ENCODE measurements at regions not wholly inside any gene's neighbourhood (a gene's known extent, or its start where the extent isn't known, plus 50 kb on each side); places are given as distances from the start of the nearest gene placed in this dataset.

DNA sequence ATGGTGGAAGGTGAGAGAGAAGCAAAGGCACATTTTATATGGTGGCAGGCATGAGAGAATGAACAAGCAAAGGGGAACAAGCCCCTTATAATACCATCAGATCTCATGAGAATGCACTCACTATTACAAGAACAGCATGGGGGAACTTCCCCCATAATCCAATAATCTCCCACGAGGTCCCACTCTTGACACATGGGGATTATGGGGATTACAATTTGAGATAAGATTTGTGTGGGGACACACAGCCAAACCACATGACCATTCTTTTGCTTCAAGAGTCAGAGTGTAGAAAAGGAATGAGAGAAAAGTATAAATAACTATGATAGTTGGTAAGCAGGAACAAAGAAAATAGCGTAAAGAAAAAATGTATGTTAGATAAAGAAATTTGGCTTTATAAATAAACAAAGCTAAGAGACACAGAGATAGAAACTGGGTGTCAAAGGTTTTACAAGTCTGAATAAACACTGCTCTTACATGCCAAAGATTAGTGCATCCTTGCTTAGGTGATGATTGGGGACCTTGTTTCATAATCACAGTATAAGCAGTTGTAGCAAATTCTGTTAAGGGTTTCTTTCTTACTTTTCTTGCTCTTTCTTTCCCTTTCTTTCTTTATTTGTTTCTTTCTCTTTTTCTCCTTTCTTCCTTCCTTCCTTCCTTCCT is 91.9 kb upstream of the PAPPA start:
- Histone ChIP-seq H3K9me3 (replicated peaks; ENCODE audit: control insufficient read depth, low read depth, low read length) (no peaks in the 10 kb centered on the region), H3K27me3 (ENCODE audit: control insufficient read depth, insufficient read depth, low read length) (no peaks in the 10 kb centered on the region), H3K36me3 (ENCODE audit: control insufficient read depth, insufficient read depth, low read length) (no peaks in the 10 kb centered on the region), H3K4me1 (ENCODE audit: control insufficient read depth, insufficient read depth, low read length) (no peaks in the 10 kb centered on the region), H3K27ac (ENCODE audit: low read length) (no peak overlapping the region), H3K4me3 (ENCODE audit: low read length) (no peak overlapping the region)
- DNase-seq = no peak
- no CpG with 5 or more reads among the region's 2 CpGs for WGBS (ENCODE audit: insufficient coverage)

DNA sequence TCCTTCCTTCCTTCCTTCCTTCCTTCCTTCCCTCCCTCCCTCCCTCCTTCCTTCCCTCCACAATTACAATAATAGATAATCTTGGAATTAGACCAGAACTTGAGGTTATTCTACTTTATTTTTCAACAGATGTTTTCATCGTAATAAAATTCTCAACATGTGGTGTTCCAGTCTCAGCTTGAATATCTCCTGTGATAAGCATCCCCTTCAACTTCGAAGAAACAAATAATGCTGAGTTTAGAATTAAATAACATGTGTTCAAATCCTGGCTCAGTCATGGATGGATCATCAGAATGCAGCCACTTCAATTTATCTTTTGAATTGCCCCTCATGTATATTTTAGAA is 91.4 kb upstream of the PAPPA start:
- no peak for DNase-seq
- H3K27ac ChIP-seq (ENCODE audit: low read length) = no peak overlapping the region
- H3K27me3 ChIP-seq (ENCODE audit: control insufficient read depth, insufficient read depth, low read length) = no peaks in the 10 kb centered on the region
- H3K36me3 ChIP-seq (ENCODE audit: control insufficient read depth, insufficient read depth, low read length) = no peaks in the 10 kb centered on the region
- no peak overlapping the region for H3K4me3 ChIP-seq (ENCODE audit: low read length)
- H3K4me1 ChIP-seq (ENCODE audit: control insufficient read depth, insufficient read depth, low read length) = no peaks in the 10 kb centered on the region
- no CpG with 5 or more reads among the region's 2 CpGs for WGBS (ENCODE audit: insufficient coverage)
- no peaks in the 10 kb centered on the region for H3K9me3 ChIP-seq (replicated peaks; ENCODE audit: control insufficient read depth, low read depth, low read length)

DNA sequence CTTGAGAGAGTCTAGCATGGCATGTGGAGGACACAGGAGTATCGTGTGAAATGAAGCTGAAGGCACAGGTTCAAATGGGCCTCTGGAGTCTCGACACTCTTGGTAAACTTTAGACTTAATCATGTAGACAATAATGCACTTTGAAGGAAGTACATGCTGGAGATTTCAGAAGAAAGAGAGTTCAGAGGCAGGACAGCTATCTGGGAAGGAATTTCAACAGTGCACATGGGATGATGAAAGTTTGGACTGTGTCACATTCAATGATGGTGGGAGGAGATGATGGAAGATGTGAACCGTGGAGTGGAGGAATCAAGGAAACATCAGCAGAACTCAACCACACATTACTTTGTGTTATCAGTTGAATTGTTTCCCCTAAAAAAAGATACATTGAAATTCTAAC is 88.6 kb upstream of the PAPPA start:
- no peaks in the 10 kb centered on the region for H3K4me1 ChIP-seq (ENCODE audit: control insufficient read depth, insufficient read depth, low read length)
- H3K27me3 ChIP-seq (ENCODE audit: control insufficient read depth, insufficient read depth, low read length) = no peaks in the 10 kb centered on the region
- no peak overlapping the region for H3K4me3 ChIP-seq (ENCODE audit: low read length)
- no peak for DNase-seq
- no peaks in the 10 kb centered on the region for H3K36me3 ChIP-seq (ENCODE audit: control insufficient read depth, insufficient read depth, low read length)
- H3K27ac ChIP-seq (ENCODE audit: low read length) = no peak overlapping the region
- 83% methylated on average over 1 of the region's 3 CpGs for WGBS (ENCODE audit: insufficient coverage)
- H3K9me3 ChIP-seq (replicated peaks; ENCODE audit: control insufficient read depth, low read depth, low read length) = no peaks in the 10 kb centered on the region

DNA sequence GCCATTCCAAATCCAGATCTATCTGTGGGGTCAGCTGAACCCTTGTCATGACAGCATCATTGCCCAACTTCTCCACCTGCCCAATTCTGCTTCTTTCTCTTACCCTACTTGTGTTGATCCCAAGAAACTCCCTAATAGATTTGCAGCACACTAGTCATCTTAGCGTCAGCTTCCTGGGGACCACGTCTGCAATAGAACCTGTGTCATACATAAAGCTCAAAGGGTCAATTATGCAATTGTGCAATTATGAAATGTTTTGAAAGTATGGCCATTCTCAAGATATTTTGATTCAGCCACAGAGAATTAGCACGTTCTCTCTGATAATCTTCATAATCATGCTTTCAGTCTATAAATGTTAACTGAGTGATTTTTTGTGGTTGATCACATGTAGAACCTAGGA is 87.4 kb upstream of the PAPPA start:
- Histone ChIP-seq H3K27me3 (ENCODE audit: control insufficient read depth, insufficient read depth, low read length) (no peaks in the 10 kb centered on the region), H3K9me3 (replicated peaks; ENCODE audit: control insufficient read depth, low read depth, low read length) (no peaks in the 10 kb centered on the region), H3K27ac (ENCODE audit: low read length) (no peak overlapping the region), H3K4me3 (ENCODE audit: low read length) (no peak overlapping the region), H3K4me1 (ENCODE audit: control insufficient read depth, insufficient read depth, low read length) (no peaks in the 10 kb centered on the region), H3K36me3 (ENCODE audit: control insufficient read depth, insufficient read depth, low read length) (no peaks in the 10 kb centered on the region)
- no peak for DNase-seq
- WGBS (ENCODE audit: insufficient coverage) = no CpG with 5 or more reads among the region's 3 CpGs

DNA sequence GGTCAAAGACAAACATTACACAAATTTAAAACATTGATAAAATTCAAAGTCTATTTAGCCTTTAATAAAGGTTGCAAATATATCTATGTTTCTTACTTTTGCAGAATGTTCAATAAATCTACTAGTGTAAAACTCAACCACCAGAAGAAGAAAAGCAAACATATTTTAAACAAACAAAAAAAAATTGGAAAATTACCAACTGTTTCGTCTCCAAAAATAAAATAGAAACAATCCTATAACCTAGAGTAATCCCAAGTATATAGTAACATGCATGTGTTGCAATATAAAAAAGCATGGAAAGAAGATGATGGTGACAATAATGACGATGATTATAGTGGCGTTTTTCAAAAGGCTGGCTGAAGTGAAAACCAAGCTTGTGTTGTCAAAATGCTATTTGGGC is 86.0 kb upstream of the PAPPA start:
- DNase-seq = peak; percentile 34
- no peaks in the 10 kb centered on the region for H3K36me3 ChIP-seq (ENCODE audit: control insufficient read depth, insufficient read depth, low read length)
- H3K27ac ChIP-seq (ENCODE audit: low read length) = no peak overlapping the region
- H3K9me3 ChIP-seq (replicated peaks; ENCODE audit: control insufficient read depth, low read depth, low read length) = no peaks in the 10 kb centered on the region
- no peaks in the 10 kb centered on the region for H3K27me3 ChIP-seq (ENCODE audit: control insufficient read depth, insufficient read depth, low read length)
- no peak overlapping the region for H3K4me3 ChIP-seq (ENCODE audit: low read length)
- H3K4me1 ChIP-seq (ENCODE audit: control insufficient read depth, insufficient read depth, low read length) = no peaks in the 10 kb centered on the region
- WGBS (ENCODE audit: insufficient coverage) = no CpG with 5 or more reads among the region's 3 CpGs

DNA sequence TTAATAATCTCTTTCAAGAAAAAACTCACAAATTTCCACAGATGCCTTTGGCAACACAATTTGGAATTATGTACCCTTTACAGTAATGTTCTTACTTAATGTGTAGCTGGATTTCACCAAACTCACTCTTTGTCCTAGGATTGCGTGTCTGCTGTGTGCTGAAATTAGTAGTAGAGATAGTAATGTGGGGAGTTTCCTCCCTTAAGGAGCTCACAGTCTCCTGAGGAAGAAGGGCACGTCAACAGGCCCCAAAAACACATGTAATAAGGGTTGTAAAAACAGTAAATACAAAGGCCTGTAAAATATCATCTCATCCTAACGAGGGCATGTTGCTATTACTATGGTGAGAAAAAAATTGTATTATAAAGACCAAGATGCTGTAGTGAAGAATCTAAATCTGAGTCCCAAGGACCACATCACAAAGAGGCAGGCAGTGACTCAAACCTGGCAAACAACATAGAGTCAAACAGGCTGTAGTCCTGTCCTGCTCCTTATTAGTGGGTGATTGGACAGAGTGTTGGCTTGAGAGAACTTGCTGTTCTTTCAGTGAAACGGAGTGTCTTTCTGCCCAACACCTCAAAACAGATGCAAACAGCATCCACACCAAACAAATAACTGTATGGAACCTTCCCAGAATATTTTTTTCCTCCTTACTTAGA is 83.2 kb upstream of the PAPPA start:
- WGBS (ENCODE audit: insufficient coverage) = no CpG with 5 or more reads among the region's 4 CpGs
- Histone ChIP-seq H3K9me3 (replicated peaks; ENCODE audit: control insufficient read depth, low read depth, low read length) (no peaks in the 10 kb centered on the region), H3K4me3 (ENCODE audit: low read length) (no peak overlapping the region), H3K27ac (ENCODE audit: low read length) (no peak overlapping the region), H3K4me1 (ENCODE audit: control insufficient read depth, insufficient read depth, low read length) (no peaks in the 10 kb centered on the region), H3K27me3 (ENCODE audit: control insufficient read depth, insufficient read depth, low read length) (no peaks in the 10 kb centered on the region), H3K36me3 (ENCODE audit: control insufficient read depth, insufficient read depth, low read length) (no peaks in the 10 kb centered on the region)
- DNase-seq = no peak

DNA sequence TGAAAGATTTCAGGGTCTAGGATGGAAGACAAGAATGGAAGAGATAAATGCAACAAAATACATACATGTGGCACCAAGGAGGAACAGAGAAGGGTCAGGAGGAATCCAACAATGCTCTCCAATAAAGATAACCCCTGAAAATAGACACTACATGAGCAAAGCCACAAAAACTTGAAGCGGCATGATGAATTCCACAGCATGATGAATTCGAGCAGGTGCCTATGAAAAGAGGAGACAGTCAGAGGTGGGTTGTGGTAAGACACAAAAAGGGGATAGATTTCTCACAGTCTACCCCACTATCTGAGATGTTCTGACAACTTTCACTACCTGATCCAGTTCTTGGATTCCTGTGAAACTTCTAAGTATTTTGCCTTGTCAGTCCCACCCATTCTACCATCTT is 81.5 kb upstream of the PAPPA start:
- Histone ChIP-seq H3K36me3 (ENCODE audit: control insufficient read depth, insufficient read depth, low read length) (no peaks in the 10 kb centered on the region), H3K9me3 (replicated peaks; ENCODE audit: control insufficient read depth, low read depth, low read length) (no peaks in the 10 kb centered on the region), H3K27me3 (ENCODE audit: control insufficient read depth, insufficient read depth, low read length) (no peaks in the 10 kb centered on the region), H3K4me3 (ENCODE audit: low read length) (no peak overlapping the region), H3K27ac (ENCODE audit: low read length) (no peak overlapping the region), H3K4me1 (ENCODE audit: control insufficient read depth, insufficient read depth, low read length) (no peaks in the 10 kb centered on the region)
- DNase-seq = no peak
- no CpG with 5 or more reads among the region's 2 CpGs for WGBS (ENCODE audit: insufficient coverage)

DNA sequence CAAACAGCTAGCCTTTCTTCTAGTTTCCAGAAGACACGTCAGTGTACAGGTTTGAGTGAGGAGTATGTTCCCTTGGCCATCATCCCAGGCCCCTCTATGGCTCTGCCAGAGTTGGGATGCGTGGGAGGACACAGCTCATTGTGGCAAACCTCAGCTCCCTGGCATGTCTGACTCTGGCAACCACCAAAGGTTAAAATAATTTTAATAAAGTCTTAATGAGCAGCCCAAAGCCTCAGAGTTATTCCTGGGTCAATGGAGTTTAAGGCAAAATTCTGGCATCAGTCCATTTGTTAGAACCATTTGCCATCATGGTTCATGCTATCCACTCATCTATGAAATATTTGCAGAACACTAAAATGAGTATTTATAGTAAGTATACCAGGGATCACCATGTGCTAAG is 79.8 kb upstream of the PAPPA start:
- Histone ChIP-seq H3K4me3 (ENCODE audit: low read length) (no peak overlapping the region), H3K9me3 (replicated peaks; ENCODE audit: control insufficient read depth, low read depth, low read length) (no peaks in the 10 kb centered on the region), H3K27ac (ENCODE audit: low read length) (no peak overlapping the region), H3K36me3 (ENCODE audit: control insufficient read depth, insufficient read depth, low read length) (no peaks in the 10 kb centered on the region), H3K4me1 (ENCODE audit: control insufficient read depth, insufficient read depth, low read length) (no peaks in the 10 kb centered on the region), H3K27me3 (ENCODE audit: control insufficient read depth, insufficient read depth, low read length) (no peaks in the 10 kb centered on the region)
- no peak for DNase-seq
- WGBS (ENCODE audit: insufficient coverage) = 60% methylated on average over 1 of the region's 2 CpGs

DNA sequence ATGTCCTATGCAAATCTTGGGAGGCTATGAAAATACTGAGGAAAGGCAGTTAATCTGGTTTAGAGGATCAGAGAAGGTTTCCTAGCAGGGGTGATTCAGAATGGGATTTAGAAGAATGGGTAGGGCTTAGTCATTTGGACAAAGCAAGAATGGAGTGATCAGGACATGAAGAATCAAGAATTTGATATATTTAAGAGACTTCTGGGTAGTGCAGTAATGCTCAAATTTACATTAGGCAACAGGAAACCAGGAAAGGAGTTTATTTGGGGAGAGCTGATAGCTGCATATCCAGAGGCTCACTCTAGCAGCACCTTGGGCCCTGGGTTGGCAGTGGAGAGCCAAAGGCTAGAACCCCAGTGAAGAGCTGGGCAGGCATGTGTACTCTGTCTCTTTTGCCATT is 78.9 kb upstream of the PAPPA start:
- no peak overlapping the region for H3K27ac ChIP-seq (ENCODE audit: low read length)
- no peaks in the 10 kb centered on the region for H3K36me3 ChIP-seq (ENCODE audit: control insufficient read depth, insufficient read depth, low read length)
- DNase-seq = no peak
- no peaks in the 10 kb centered on the region for H3K9me3 ChIP-seq (replicated peaks; ENCODE audit: control insufficient read depth, low read depth, low read length)
- H3K4me1 ChIP-seq (ENCODE audit: control insufficient read depth, insufficient read depth, low read length) = no peaks in the 10 kb centered on the region
- H3K27me3 ChIP-seq (ENCODE audit: control insufficient read depth, insufficient read depth, low read length) = no peaks in the 10 kb centered on the region
- no peak overlapping the region for H3K4me3 ChIP-seq (ENCODE audit: low read length)

DNA sequence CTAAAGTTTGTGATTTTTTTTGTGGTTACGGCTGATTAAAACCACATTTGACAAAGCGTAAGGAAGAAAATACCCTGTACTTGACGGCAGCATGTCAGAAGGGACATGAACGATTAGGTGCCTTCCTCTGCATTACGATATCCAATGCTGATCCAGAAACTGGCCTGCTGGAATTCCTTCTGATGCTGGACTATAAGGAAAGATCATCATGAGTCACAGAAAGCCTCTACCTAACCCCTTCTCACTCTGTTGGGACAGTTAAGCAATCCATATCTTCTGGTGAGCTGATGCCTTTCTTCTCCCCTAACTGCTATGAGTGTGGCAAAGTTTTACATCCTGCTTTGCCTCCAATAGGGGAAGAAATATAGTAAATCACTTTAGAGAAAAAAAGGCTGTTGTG is 78.4 kb upstream of the PAPPA start:
- Histone ChIP-seq H3K4me3 (ENCODE audit: low read length) (no peak overlapping the region), H3K27me3 (ENCODE audit: control insufficient read depth, insufficient read depth, low read length) (no peaks in the 10 kb centered on the region), H3K9me3 (replicated peaks; ENCODE audit: control insufficient read depth, low read depth, low read length) (no peaks in the 10 kb centered on the region), H3K27ac (ENCODE audit: low read length) (no peak overlapping the region), H3K36me3 (ENCODE audit: control insufficient read depth, insufficient read depth, low read length) (no peaks in the 10 kb centered on the region), H3K4me1 (ENCODE audit: control insufficient read depth, insufficient read depth, low read length) (no peaks in the 10 kb centered on the region)
- WGBS (ENCODE audit: insufficient coverage) = 54% methylated on average over 3 of the region's 5 CpGs
- DNase-seq = no peak

DNA sequence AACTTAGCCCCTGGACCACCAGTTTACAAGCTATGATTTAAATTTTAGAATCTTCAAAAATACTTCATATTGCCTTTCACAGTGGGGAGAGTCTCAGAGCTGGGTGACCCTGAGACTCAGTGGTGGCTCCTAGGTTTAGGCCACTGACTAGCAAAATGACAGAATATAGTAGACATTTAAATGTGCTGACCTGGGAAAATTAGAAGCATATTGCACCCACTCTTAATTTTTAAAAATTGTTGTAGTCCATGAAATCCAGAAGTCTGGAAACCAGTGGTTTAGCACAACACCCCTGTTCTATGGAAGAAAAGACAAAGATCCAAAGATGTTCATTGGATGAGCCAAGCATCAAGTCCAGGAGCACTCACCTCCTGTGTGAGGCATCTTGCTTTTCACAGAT is 75.0 kb upstream of the PAPPA start:
- Histone ChIP-seq H3K36me3 (ENCODE audit: control insufficient read depth, insufficient read depth, low read length) (no peaks in the 10 kb centered on the region), H3K9me3 (replicated peaks; ENCODE audit: control insufficient read depth, low read depth, low read length) (no peaks in the 10 kb centered on the region), H3K4me3 (ENCODE audit: low read length) (no peak overlapping the region), H3K27me3 (ENCODE audit: control insufficient read depth, insufficient read depth, low read length) (no peaks in the 10 kb centered on the region), H3K27ac (ENCODE audit: low read length) (no peak overlapping the region), H3K4me1 (ENCODE audit: control insufficient read depth, insufficient read depth, low read length) (no peaks in the 10 kb centered on the region)
- DNase-seq = no peak

Measured in muscle of leg (tissue), 3 donors.